NCI-H2196 treated with DMSO at 0.1 percent for 48 hours (cell line): ENCODE measurements at regions not wholly inside any gene's neighbourhood (a gene's known extent, or its start where the extent isn't known, plus 50 kb on each side); places are given as distances from the start of the nearest gene placed in this dataset.

Experiments
- DNase-seq: peaks from one replicate; lab custom pipeline; 2025; ENCODE audit not compliant: unreplicated experiment; lab: John Stamatoyannopoulos, UW

DNA sequence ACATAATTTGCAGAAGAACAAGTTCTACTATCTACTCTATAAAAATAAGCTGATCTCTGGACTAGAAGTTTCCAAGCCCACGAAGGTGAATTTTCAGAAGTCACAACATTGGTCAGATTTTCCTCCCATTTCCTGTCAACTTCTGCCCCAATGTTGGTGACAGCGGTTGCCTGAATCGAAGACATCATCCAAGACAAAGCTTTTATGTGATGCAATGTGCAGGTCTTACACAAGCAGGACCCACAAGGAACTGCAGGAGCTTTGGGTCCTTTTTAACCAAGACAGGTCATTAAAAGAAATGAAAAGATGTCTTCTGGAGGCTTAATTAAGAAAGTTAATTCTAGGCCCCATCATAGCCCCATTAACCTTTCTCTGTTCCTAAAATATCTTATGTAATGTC is 125.6 kb upstream of the BLID start:
- DNase-seq: no peak

- no peak for DNase-seq
Measured at GRCh38 chr11:122240638-122241037, 124.6 kb upstream of the BLID start.

GRCh38 chr11:122235615-122236014 is 119.6 kb upstream of the BLID start:
- no peak for DNase-seq

- DNase-seq: no peak
Measured at GRCh38 chr11:122234780-122235179, 118.8 kb upstream of the BLID start.

DNA sequence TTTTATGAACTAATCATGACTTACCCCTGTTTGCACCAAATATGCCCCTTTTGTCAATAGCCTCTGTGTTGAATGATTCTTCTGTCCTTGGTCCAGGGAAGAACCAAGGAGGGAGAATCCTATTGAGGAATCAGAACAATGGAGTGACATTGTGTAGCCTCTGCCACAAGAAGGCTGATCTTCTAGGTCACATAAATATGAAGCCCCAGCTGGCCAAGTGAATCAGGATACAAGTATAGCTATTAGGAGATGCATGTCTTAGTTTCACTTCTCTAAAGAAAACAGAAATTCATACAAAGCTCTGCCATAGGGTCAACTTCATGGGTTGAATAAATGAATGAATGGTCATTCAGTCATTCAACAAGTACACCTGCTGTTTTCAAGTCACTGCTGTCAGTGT is 118.2 kb upstream of the BLID start:
- DNase-seq: no peak

GRCh38 chr11:122232985-122233384 is 117.0 kb upstream of the BLID start:
- DNase-seq: no peak

DNA sequence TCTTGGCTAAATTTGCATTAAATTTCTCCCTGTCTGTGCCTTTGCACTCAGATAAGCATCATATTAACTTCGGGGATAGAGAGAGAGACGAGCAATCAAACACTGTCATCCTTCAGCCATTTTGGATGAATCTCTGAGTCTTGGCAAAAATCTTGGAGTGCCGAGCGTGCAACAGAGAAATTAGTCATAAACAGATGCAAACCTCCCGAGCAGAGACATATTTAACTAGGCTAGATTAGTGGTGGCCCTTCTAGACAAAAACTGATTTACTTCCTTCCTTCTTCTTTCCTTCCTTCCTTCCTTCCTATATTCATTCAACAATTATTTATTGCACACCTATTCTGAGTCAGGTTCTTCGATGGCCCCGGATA is 114.4 kb upstream of the BLID start:
- DNase-seq: no peak

GRCh38 chr11:122229481-122230384 is 113.7 kb upstream of the BLID start:
- no peak for DNase-seq

DNA sequence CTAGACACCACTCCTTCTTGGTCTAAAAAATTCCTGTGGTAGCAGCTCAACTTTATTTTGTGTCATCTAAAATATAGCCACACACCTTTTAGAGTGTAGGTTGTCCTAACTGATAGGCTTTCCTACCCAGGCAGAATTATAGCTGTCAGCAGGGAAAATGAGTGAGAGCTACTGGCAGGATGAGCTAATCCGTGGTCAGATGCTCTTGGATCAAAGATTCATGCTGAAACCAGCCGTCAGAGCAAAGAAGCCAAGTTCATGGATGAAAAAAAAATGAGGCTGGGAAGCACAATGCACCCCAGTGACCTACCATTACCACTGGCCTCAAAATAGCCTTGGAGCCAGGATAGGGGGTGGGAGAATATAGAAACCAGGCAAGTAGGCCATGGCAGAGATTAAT is 113.1 kb upstream of the BLID start:
- no peak for DNase-seq

DNA sequence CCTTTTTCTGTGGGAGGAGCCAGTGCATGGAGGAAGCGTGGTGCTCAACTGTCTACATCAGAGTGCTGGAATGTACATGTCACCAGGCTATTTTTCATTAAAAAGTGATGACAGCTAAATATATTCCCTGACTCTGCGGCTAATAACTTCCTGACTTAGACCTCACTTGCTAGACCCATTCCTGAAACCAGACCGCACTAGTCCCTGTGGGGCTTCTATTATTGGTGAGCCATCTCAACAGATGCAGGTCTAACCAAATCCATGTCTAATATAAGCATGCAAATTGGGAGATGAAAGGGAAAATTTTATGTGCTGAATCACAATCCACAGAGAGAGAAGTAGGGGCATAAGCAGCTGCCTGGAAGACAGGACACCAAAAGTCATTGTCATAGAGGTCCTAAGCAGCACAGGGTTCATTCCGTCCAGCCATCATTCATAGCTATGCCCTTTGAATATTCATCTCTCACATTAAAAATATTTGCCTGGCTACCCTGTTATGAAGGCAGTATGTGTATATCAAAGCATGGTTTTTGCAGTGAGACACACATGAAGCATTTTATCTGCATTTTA is 110.9 kb upstream of the BLID start:
- DNase-seq: no peak

- no peak for DNase-seq
Measured at GRCh38 chr11:122224867-122225266, 108.9 kb upstream of the BLID start.

- DNase-seq: no peak
Measured at GRCh38 chr11:122220321-122220720, 104.3 kb upstream of the BLID start.

DNA sequence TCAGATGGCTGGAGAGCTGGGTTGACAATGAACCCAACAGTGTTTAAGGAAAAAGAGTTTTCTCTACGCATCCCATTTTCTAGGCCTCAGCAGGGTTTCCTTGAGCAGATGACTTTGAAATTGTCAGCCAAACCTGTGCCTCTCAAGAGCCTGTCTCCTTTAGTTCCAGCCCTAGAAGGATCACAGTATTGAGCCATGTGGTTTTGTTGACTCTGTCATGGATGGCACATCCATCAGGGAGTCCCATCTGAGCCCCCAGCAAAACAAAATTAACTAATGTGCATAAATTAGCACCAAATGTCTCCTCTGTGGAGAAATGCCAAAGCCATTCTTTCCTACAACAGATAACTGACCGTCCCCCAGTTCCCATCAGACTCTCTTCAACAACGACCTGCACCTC is 103.8 kb upstream of the BLID start:
- DNase-seq: no peak

DNA sequence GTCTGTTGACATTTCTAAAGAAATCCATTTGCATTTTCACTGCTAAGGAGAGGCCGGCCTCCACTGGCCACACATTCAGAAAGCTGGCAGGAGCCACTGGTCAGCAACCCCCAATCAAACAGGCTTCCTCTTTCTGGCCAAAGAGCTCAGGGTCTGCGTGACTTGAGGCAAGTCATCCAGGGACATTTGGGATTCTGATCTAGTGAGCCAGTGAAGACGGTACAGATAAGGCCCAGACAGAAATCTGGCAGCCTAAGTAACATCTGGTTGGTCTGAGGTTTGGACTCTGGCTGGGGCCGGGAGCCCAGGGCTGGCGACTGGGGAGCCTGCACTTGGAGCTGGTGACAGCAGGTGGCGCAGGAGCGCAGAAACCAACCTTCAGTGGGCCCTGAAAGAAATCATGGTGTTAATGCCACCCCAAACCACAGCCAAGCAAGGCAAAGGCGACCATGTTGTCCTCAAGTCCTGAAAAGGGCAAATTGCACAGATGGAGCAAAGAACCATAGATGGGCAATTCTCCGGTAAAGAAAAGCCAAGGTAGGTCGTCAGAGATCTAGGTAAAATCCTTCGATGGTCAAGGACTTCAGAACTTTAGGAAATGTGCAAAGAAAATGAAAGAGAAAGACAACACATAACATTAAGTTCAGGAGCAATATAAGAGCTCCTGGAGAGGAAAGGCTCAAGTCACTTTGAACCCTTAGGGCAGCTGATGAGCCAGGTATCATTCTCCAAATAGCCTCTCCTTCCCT is 99.4 kb upstream of the BLID start:
- DNase-seq: no peak

DNA sequence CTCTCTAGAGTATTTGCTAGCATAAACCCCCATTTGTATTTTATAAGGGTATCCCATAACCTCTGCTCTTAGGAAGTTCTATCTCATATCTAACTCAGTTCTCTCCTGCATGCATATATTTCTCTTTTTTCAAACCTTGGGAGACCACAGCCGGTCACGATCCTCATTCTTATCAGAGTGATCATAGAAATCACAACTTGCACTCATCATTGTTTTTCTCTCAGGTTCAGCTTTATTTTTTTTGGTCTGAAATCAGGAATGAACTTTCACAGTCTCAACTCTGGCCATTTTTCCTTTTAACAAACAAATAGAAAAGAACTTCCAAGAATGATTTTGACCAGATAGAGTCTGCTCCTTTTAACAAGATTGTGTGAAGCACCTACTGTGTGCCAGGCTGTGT is 98.6 kb upstream of the BLID start:
- DNase-seq: no peak

- no peak for DNase-seq
Measured at GRCh38 chr11:122214080-122214479, 98.1 kb upstream of the BLID start.

DNA sequence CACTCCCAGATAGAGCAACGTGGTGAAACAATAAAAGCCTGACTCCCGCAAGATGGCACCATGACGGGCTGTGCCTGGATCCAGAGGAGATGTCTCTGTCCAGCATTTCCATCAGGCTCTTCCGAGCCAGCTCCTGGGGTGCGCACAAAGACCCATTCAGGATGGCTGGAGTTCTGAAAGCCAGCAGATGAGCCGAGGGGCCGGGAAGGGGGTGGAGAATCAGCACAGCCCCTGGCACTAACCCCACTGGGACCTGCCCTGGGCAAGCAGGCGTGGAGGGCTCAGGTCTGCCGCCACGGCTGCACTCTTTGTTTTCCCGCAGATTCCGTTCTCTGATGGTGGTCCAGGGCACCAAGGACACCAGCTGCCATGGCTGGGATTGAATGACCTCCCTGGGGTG is 97.2 kb upstream of the BLID start:
- no peak for DNase-seq

DNA sequence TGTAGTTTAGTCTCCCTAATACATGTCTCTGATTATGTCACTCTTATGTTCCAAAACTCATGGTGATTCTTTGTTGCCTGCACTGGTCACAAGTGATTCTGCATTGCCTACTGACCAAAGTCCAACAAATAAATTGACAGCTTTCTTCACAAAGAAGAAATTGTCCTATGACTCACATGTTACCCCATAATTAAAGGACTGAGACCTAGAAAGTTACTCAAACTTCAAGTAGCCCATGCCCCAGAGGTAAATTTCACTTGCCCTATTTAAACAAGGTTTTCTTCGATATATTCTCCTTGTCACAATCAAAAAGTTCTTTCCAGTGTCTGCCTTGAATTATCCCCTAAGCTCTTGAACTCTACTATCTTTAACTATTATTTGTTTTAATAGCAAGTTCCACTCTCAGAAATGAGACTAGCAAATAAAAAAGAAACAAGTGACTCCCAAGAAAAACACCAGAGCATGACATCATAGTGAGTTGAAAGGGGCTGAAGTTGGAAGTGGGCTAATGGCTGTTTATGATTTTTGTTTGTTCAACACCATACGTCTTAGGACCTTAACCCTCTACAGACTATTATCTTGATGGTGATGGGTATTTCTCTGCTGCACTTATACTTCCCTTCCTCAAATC is 94.5 kb upstream of the BLID start:
- no peak for DNase-seq

DNA sequence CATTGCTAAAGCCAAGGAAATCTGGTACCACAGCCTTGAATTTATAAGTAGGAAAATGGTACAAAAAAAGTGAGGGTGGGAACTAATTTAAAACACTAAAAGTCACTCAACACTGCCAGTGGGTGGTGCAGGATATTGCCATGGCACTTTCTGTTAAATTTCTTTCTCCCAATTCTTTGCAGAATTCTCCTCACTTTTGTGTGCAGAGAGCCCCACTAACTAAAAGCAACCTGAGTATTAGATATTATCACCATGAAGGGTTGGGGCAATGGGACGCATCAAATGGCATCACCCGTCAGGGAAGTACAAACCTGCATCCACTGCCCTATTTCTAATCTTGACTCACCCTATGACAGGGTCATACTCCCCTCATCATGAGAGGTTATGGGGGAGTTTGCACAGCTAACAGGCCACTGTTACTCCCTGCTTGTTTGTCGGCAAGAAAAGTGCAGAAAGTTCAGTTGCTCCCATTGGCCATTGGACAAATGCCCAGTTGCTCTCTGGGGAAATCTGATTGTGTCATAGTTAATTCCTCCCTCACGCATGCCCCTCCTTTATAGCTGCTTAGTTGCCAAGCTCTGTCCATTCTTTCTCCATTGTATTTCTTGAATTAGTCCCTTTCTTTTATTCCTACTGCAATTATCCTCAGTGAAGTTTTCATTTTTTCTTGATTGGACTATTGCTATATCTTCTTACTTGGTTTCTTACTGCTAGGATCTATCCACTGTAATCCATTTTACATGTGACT is 93.8 kb upstream of the BLID start:
- DNase-seq: no peak

GRCh38 chr11:122207921-122208764 is 92.1 kb upstream of the BLID start:
- no peak for DNase-seq
